ENCODE measurements at regions not wholly inside any gene's neighbourhood (a gene's known extent, or its start where the extent isn't known, plus 50 kb on each side); places are given as distances from the start of the nearest gene placed in this dataset.
"Not testable (repeated sequence)": the region's sequence is repeated elsewhere in the genome, so short reads cannot be mapped to it uniquely, and the experiment has no call there.

GRCh38 chrX:121405826-121406225, 358.4 kb downstream of the GLUD2 start:
- BruUV-seq (replicated peaks), result no TSS peak
- Histone ChIP-seq H3K9ac (ENCODE audit: insufficient read depth in 1 of 2, low read depth in 2 of 2, low read length in 2 of 2) (no peak overlapping the region), H4K20me1 (replicated peaks; ENCODE audit: control insufficient read depth, insufficient read depth, low read length) (no peaks in the 10 kb centered on the region), H3K4me1 (replicated peaks in 1 of 2; ENCODE audit: control insufficient read depth in 2 of 2, insufficient read depth in 2 of 2, low read length in 2 of 2) (no peaks in the 10 kb centered on the region), H3K36me3 (ENCODE audit: control insufficient read depth, insufficient read depth, low read length) (no peaks in the 10 kb centered on the region), H3K27ac (ENCODE audit: extremely low read depth, low read depth, low read length) (no peak overlapping the region), H3K9me3 (replicated peaks; ENCODE audit: control insufficient read depth, insufficient read depth, low read depth, low read length) (no peaks in the 10 kb centered on the region), H3K4me2 (ENCODE audit: insufficient read depth, low read length) (no peak overlapping the region), H3K4me3 (no peak overlapping the region), H3K27me3 (ENCODE audit: control insufficient read depth in 2 of 2, insufficient read depth in 2 of 2, low read length in 2 of 2) (no peaks in the 10 kb centered on the region), H3K9me1 (ENCODE audit: control insufficient read depth, insufficient read depth, low read length) (no peaks in the 10 kb centered on the region), H2AFZ (ENCODE audit: low read depth, low read length) (no peak overlapping the region), H3K79me2 (ENCODE audit: control insufficient read depth, insufficient read depth, low read length) (no peaks in the 10 kb centered on the region)
- ChIA-PET POLR2A (no interaction called here), CTCF (ENCODE audit: low intra/inter-chr PET ratio) (no interaction called here)
- intact Hi-C loops (cut with micrococcal nuclease) (no loop called here), in situ Hi-C loops (cut with MboI) (no loop called here)
- WGBS (ENCODE audit: insufficient coverage, low coverage, missing lambda C conversion rate), result 51% methylated on average over 4 of the region's 4 CpGs
- DNase-seq (ENCODE audit: extremely low read depth in 1 of 4, low spot score in 3 of 4), result no peak
- TF ChIP-seq NR4A1 (CRISPR knock-in tag; IDR thresholded peaks at IDR 0.05) (no peak), NR4A1 (tag; IDR thresholded peaks at IDR 0.05) (no peak), ATF4 (CRISPR knock-in tag; IDR thresholded peaks at IDR 0.05) (no peak)
- ATAC-seq, result no peak
- FAIRE-seq, result no peak

DNA sequence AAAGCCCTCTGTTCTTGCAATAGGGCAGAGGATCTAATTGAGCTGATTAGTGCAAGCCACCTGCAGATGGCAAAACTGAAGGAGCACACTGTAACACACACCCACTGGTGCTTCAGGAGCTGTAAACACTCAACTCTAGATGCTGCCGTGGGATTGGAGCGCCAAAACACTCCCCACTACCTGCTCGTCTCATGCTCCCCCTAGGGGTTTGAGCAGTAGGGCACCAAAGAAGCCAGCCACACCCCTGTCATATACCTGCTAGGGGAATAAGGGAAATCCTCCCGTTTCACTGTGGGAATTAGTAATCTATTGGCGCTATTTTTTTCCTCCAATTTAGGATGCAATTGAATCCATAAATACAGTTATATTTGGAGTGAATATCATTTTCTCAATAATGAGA, 360.2 kb downstream of the GLUD2 start:
- no peak for TF ChIP-seq HSF4 (CRISPR knock-in tag; IDR thresholded peaks at IDR 0.05; ENCODE audit: borderline replicate concordance)
- TF ChIP-seq, protein P1, sequence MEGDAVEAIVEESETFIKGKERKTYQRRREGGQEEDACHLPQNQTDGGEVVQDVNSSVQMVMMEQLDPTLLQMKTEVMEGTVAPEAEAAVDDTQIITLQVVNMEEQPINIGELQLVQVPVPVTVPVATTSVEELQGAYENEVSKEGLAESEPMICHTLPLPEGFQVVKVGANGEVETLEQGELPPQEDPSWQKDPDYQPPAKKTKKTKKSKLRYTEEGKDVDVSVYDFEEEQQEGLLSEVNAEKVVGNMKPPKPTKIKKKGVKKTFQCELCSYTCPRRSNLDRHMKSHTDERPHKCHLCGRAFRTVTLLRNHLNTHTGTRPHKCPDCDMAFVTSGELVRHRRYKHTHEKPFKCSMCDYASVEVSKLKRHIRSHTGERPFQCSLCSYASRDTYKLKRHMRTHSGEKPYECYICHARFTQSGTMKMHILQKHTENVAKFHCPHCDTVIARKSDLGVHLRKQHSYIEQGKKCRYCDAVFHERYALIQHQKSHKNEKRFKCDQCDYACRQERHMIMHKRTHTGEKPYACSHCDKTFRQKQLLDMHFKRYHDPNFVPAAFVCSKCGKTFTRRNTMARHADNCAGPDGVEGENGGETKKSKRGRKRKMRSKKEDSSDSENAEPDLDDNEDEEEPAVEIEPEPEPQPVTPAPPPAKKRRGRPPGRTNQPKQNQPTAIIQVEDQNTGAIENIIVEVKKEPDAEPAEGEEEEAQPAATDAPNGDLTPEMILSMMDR (IDR thresholded peaks at IDR 0.05 in 2 of 3, conservative IDR thresholded peaks at IDR 0.05 in 1 of 3; ENCODE audit: insufficient read depth in 2 of 3, low read depth in 1 of 3, low read length in 3 of 3), result peak; percentile 24 to 35 (median 24); a peak in 2 of 6 replicates
- Histone ChIP-seq H3K9me1 (ENCODE audit: control insufficient read depth, insufficient read depth, low read length) (no peaks in the 10 kb centered on the region), H2AFZ (ENCODE audit: low read depth, low read length) (no peak overlapping the region), H3K27me3 (ENCODE audit: control insufficient read depth in 2 of 2, insufficient read depth in 2 of 2, low read length in 2 of 2) (no peaks in the 10 kb centered on the region), H3K36me3 (ENCODE audit: control insufficient read depth, insufficient read depth, low read length) (no peaks in the 10 kb centered on the region), H3K4me3 (no peak overlapping the region), H4K20me1 (replicated peaks; ENCODE audit: control insufficient read depth, insufficient read depth, low read length) (no peaks in the 10 kb centered on the region), H3K9ac (ENCODE audit: insufficient read depth in 1 of 2, low read depth in 2 of 2, low read length in 2 of 2) (no peak overlapping the region), H3K27ac (ENCODE audit: extremely low read depth, low read depth, low read length) (no peak overlapping the region), H3K4me1 (replicated peaks in 1 of 2; ENCODE audit: control insufficient read depth in 2 of 2, insufficient read depth in 2 of 2, low read length in 2 of 2) (no peaks in the 10 kb centered on the region), H3K79me2 (ENCODE audit: control insufficient read depth, insufficient read depth, low read length) (no peaks in the 10 kb centered on the region; the same call in 2 of the 3 replicates), H3K9me3 (replicated peaks; ENCODE audit: control insufficient read depth, insufficient read depth, low read depth, low read length) (no peaks in the 10 kb centered on the region), H3K4me2 (ENCODE audit: insufficient read depth, low read length) (no peak overlapping the region)
- in situ Hi-C loops (cut with MboI), result no loop called here
- DNase-seq (ENCODE audit: extremely low read depth in 1 of 4, low spot score in 3 of 4) (peak in 2 of 4 experiments; percentile 11 to 22), ATAC-seq (peak; percentile 86), FAIRE-seq (no peak)
- ChIA-PET CTCF (ENCODE audit: low intra/inter-chr PET ratio) (no interaction called here), POLR2A (no interaction called here)
- intact Hi-C loops (cut with micrococcal nuclease), result no loop called here
- 48% methylated on average over 3 of the region's 5 CpGs for WGBS (ENCODE audit: insufficient coverage, low coverage, missing lambda C conversion rate)
- BruUV-seq (replicated peaks), result no TSS peak

DNA sequence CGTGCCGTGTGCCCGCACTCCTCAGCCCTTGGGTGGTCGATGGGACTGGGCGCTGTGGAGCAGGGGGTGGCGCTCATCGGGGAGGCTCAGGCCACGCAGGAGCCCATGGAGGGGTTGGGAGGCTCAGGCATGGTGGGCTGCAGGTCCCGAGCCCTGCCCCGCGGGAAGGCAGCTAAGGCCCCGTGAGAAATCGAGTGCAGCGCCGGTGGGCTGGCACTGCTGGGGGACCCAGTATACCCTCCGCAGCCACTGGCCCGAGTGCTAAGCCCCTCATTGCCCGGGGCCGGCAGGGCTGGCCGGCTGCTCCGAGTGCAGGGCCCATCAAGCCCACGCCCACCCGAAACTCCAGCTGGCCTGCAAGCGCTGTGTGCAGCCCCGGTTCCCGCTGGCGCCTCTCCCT, 384.1 kb downstream of the GLUD2 start:
- H3K4me2 ChIP-seq (ENCODE audit: insufficient read depth, low read length); H3K9me3 ChIP-seq (replicated peaks; ENCODE audit: control insufficient read depth, insufficient read depth, low read depth, low read length); intact Hi-C loops (cut with micrococcal nuclease); ATAC-seq; H3K27ac ChIP-seq (ENCODE audit: extremely low read depth, low read depth, low read length); H3K9me1 ChIP-seq (ENCODE audit: control insufficient read depth, insufficient read depth, low read length); BruUV-seq (replicated peaks); H2AFZ ChIP-seq (ENCODE audit: low read depth, low read length); CTCF ChIA-PET (ENCODE audit: low intra/inter-chr PET ratio); POLR2A ChIA-PET; H3K27me3 ChIP-seq (ENCODE audit: control insufficient read depth in 2 of 2, insufficient read depth in 2 of 2, low read length in 2 of 2); H3K79me2 ChIP-seq (ENCODE audit: control insufficient read depth, insufficient read depth, low read length); H3K36me3 ChIP-seq (ENCODE audit: control insufficient read depth, insufficient read depth, low read length); H3K4me1 ChIP-seq (replicated peaks in 1 of 2; ENCODE audit: control insufficient read depth in 2 of 2, insufficient read depth in 2 of 2, low read length in 2 of 2); in situ Hi-C loops (cut with MboI); H3K4me3 ChIP-seq; H4K20me1 ChIP-seq (replicated peaks; ENCODE audit: control insufficient read depth, insufficient read depth, low read length); H3K9ac ChIP-seq (ENCODE audit: insufficient read depth in 1 of 2, low read depth in 2 of 2, low read length in 2 of 2); FAIRE-seq; DNase-seq (ENCODE audit: extremely low read depth in 1 of 4, low spot score in 3 of 4): not testable (repeated sequence)
- 44% methylated on average over 8 of the region's 27 CpGs for WGBS (ENCODE audit: insufficient coverage, low coverage, missing lambda C conversion rate)

Data from K562 (cell line).